Cardiac septum (tissue), 1 donor: ENCODE measurements at regions not wholly inside any gene's neighbourhood (a gene's known extent, or its start where the extent isn't known, plus 50 kb on each side); places are given as distances from the start of the nearest gene placed in this dataset.

Experiments
- DNase-seq: peaks from one replicate; pipeline ENCODE4 v3.0.0-alpha.2; 2020; ENCODE audit warnings: low spot score
- intact Hi-C: fragments of 100-400 bp; cut with DNase I; formaldehyde crosslinking; loops from one replicate; pipeline ENCODE4 v1.14.0; 2022
- donor health status: DM: no; HTN: no; CAD: no.

DNA sequence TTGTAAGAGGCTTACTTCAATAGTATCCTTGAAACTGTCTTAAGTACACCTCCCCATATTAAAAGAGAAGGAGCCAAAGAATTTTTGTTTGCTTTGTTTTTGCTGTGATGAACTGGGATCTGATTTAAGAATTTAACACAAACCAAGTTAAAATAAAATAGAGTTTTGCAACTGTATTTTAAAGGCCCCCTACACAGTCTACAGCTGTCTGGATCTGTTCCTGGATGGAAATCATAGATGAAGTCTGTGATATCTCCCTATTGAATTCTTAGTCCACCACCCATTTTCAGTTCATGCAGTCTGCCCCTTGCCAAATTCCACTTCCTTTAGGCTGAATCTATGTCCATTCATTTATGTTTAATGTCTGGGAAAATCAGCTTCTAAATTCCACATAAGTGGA, 169.8 kb upstream of the MEOX2 start:
- DNase-seq: no peak
- intact Hi-C loops: no loop called here

DNA sequence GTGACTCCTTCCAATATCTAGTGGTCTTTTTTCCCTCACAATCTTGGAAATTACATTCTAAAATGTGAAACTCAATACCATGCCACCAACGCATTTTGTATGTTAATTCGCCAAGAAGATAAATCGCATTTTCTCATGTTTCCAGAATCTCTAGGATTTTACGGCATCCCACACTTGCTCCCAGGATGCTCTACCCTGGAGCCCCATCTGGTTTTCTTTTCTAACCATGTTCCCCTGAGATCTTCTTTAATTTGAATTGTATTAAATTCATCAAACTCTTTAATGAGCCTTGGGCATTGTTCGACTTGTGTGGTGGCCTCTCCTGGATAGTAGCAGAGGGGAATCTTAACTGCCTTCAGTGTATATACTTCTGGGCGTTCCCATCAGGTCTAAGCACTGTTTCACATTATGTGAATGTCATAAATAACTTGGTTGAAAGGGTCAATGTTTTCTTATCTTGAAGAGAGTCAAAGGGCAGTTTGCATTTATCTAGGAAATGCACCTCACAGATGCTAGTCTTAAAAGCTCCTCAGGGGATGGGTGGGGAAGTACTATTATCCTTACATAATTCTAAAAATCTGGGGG, 169.1 kb upstream of the MEOX2 start:
- intact Hi-C loops: no loop called here
- DNase-seq: no peak

DNA sequence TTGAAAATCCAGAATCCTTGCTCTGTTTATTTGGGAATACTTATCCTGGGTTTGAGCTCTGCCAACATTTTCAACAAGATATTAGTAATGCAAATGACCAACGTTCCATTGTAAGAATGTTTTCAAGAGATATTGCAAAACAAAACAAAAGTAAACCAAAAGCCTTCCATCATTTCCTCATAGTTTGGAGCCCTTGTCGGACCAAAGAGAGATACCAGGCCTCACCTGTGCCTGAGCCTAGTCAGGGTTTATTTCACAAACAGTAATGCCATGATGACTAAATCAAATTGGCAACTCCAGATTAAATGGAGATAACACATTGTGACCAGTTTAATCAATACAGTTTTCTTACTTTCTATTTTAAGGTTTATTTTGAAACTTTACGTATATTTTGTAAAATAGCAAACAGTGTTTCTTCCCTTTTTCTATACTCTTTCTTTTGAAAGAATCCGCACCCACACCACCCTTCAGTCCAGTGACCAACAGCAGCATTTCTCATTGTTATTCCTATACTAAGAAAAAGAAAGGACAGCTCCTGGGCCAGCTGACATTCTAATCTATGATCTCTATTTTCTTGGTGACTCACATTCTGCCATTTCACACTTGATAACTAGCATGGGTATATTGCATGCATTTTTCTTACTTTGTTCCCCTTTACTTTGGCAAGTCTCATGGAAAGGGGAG, 168.5 kb upstream of the MEOX2 start:
- no peak for DNase-seq
- intact Hi-C loops: no loop called here

DNA sequence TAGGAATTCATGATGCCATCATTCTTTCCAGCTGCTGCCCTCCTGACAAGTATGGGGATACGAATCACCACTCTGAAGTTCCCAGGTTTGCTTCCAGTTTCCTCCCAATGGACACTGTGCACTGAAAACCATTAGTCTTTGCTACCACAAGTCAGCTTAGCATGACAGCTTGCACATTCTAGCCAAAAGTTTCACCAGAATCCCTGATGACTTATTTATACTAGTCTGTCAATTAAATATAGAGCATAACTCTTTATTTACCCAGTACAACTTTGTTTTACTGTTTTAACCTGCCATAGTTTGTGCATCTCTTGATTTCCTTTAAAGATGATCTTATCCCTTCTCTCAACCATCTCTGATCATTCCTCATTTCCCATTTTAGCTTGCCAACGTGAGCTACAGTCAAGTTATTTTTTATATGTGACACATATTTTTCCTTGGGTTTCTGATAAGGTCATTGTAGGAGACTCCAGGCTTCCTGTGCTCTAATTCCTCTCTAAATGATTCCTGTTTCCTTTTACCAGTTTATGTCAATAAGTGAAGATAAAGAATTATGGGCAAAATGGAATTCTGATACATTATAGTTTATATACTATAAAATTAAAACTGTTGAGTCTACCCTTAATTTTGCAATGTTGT, 167.5 kb upstream of the MEOX2 start:
- no peak for DNase-seq
- intact Hi-C loops: no loop called here

DNA sequence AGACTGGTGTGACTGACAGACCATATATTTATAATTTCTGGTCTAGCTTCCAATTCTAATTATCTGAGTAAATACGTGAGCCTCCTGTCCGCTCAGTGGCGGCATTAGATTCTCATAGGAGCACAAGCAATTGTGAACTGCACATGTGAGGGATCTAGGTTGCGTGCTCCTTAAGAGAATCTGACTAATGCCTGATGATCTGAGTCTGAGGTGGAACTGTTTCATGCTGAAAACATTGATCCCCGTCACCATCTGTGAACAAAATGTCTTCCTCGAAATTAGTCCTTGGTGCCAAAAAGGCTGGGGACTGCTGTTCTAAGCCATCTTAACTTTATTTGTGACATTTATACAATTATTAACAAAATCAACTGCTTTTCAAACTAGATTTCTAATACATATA, 164.7 kb upstream of the MEOX2 start:
- no peak for DNase-seq
- intact Hi-C loops: no loop called here

DNA sequence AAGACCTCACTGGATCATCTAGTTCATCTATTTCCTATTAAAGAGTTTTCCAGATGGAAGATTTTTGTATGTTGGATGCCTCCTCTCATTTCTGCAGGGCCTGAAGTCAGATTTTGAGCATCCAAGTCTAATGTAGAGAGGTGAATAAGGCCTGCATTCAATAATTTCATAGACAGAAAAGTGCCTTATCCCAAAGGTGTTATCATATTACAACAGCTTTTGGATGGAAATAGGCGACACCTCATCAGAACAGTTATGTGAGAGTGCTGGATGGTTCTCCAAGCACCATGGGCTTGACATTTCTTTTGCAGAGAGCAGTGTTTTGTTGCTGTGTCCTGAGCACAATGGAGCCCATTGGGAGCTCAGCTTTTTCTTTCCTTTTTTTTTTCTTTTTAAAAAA, 162.4 kb upstream of the MEOX2 start:
- intact Hi-C loops: no loop called here
- DNase-seq: no peak

DNA sequence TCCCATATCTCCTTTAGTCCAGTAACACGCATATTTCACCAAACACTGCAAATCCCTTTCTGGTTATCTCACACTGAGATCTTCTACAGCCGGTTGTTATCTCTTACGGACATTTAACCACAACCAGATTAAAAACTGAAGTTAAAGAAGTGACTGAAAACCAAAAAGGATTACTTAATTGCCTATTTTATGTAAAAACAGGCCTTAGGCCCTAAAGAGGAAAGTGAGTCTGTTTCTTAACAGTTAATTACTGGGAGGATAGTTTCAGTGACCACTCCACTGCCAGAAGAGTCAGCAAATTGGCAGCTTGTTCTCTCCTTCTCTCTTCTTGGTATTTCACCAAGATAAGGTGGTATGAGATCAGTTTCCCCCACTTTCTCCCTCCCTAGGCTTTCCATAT, 161.9 kb upstream of the MEOX2 start:
- DNase-seq: no peak
- intact Hi-C loops: no loop called here

DNA sequence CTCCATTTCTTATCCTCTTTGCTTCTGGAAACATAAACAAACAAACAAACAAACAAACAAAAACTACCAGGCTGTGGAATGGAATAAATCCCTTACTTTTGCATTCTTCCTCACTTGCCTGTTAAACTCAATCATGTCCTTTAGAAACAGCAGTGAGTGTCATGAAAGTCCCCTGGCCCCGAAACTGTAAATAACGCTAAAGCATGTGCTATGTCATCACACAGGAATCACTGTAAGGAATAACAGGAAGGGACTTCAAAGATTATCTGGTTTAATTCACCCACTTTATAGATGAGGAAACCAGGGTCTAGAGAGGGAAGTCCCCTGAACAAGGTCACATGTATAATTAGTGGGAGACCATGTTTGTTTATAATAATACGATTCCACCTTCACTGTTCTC, 159.4 kb upstream of the MEOX2 start:
- DNase-seq: no peak
- intact Hi-C loops: no loop called here

DNA sequence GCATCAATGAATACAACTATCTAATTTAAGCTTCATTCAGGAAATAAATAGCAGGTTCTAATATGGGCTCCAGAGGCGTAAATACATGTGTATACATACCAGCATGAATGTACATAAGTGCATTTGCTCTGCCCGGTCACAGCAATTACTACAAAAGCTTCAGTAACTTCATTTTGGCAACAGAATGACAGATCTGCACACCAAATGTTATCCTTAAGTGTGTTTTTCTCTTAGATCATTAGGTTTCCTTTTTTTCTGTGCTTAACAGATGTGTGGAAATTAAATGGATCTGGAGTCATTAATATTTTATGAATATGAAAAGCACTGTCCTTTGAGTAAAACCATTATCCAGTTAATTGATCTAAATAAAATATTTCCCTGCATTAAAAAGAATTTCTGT, 159.0 kb upstream of the MEOX2 start:
- intact Hi-C loops: no loop called here
- DNase-seq: no peak

DNA sequence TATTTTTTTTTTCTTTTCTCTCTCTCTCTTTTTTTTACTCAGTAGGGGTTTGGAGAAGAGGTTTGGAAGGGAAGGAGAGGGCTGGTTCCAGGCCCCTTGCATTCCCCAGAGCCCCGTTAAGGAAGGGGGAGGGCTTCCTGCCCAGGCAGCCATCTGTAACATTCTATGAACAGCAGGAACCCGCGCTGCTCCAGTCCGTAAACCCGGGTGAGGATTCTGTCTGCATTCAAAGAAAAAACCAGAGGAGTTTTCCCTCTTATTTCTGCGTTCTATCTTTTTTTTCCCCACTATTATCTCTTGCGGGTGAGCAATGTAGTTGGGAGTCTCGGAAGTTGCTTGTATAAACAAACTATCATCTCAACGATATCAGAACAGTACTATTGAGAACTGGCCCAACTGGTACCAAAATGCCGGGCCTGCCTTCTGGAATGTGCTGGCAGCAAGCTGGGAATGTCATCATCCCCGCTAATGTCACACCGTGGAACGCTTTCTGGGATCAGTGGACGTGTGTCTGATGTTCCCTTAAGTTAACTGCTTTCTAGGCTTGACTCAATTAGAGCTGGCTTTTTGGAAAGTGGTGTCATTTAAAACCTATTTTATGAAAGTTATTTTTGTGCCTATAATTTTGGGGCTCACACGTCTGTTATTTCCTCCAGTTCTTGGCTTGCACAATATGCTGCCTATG, 153.1 kb upstream of the MEOX2 start:
- DNase-seq: peak; percentile 85
- intact Hi-C loops: loop anchor here (1.0 to 5.0 kb wide), 3 partner anchors 24 to 152 kb away; partner anchors contain the start of gene MEOX2

DNA sequence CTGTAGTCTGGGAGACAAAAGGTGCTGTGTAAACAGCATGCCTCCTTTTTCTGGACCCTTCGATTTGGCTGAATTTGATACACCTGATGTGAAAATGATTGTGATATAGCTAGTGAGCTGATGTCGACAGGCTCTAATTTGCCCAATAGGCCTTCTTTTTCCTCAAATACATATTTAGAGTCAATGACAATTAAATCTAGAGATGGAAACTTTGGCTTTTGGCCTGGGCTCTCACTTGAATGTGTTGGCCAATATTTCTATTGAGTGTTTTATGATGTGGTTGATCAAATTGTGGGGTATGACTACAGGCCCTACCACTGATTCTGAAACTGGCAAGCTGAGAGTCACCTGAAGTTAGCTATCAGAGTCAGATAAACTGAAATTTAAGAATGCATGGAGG, 151.8 kb upstream of the MEOX2 start:
- DNase-seq: no peak
- intact Hi-C loops: loop anchor here (5.0 kb wide), 2 partner anchors 36 to 151 kb away; partner anchors contain the start of gene MEOX2

DNA sequence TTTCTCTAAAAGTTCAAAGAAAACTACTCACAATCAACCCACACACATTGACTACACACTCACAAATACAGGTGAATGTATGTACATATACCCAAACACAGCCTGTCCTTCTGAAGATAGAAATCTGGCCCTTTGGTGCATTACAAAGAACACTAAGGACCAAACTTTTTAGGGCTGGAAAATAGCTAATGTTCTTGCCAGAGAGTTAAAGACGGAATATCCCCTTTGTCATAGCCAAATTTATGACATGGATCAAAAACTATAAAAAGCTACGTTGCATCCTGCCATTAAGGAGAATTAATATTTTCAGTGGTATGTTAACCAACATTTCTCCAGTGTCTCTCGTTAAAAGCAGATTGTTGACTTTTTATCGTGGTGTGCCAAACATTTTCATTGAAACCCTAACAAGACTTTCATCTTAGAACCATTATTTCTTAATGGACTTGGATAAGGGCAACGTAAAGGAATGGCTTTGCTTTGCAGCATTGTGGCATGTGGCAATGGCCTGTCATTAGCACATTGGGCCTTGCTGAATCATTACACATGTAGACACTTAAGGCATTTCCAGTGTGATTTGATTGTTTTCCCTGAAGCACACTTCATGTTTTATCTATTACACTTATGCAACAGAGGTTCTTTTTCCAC, 150.9 kb upstream of the MEOX2 start:
- DNase-seq: no peak
- intact Hi-C loops: loop anchor here (5.0 kb wide), 2 partner anchors 35 to 150 kb away; partner anchors contain the start of gene MEOX2

DNA sequence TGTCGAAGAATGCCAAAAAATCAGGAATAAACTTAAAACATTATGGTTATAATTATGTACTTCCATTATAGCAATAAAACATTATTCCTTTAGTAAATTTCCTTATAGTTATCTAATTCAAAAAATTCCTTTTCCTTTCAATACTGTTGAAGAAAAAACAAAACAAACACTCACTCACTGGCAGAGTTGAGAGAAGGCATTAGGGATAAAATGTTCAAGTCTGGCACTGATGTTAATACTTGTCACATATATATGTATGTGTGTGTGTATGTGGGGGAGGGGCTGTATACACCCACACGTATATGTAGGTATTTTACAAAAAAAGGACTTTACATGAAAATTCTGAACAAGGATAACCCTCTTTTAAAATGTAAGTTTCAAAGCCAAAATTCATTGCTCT, 150.2 kb upstream of the MEOX2 start:
- intact Hi-C loops: loop anchor here (5.0 kb wide), 2 partner anchors 34 to 149 kb away; partner anchors contain the start of gene MEOX2
- DNase-seq: no peak

DNA sequence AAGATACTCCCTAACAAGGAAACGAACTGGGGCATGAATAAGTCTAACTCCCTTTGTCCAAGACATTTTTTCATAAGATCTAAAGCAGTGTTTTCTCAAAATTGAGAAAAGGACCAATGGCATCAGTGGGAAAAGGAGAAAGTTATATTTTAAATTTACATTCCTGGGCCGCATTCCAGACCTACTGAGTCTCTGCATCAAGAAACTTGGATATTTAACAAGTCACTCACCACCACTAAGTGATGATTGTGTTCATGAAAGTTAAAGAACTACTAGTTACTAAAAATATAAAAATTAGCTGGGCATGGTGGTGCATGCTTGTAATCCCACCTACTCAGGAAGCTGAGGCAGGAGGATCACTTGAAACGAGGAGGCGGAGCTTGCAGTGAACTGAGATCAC, 149.6 kb upstream of the MEOX2 start:
- intact Hi-C loops: loop anchor here (5.0 kb wide), 2 partner anchors 34 to 149 kb away; partner anchors contain the start of gene MEOX2
- no peak for DNase-seq

DNA sequence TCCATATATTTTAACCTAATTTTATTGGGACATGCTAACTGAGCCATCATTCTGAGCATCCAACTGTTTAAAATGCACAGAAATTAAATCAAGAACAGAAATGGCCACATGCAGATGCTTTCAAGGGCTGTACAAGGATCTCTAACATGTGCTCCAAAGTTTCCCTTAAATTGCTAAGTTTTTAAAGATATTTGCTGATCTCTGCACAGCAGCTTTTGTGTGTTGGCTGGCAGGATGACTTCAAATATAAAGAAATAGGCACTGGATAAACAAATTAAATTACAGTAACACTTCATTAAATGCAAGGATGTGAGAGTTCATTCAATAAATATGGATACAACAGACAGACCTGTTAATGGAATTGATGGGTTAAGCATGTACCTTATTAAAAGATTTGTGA, 148.0 kb upstream of the MEOX2 start:
- intact Hi-C loops: loop anchor here (5.0 kb wide), 1 partner anchor 228 kb away; no protein-coding TSS in a partner anchor
- DNase-seq: no peak

DNA sequence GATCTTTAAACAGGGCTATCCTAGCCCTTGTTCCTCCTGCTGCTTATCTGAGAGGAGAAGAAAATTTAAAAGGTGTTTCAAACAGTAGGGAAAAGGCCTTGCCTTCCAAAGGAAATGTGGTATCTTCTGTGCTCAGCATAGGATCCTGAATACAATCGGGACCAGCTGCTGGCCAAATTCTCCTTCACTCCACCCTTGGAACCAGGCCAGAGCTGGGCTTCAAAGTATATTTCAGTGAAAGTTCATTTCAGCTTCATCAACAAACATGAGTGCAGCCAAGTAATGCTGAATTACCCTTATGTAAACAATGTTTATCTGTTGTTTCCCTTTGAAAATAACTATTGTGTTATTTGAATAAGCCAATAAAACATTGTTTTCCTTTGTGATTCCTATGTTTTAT, 146.5 kb upstream of the MEOX2 start:
- intact Hi-C loops: loop anchor here (5.0 kb wide), 1 partner anchor 229 kb away; no protein-coding TSS in a partner anchor

DNA sequence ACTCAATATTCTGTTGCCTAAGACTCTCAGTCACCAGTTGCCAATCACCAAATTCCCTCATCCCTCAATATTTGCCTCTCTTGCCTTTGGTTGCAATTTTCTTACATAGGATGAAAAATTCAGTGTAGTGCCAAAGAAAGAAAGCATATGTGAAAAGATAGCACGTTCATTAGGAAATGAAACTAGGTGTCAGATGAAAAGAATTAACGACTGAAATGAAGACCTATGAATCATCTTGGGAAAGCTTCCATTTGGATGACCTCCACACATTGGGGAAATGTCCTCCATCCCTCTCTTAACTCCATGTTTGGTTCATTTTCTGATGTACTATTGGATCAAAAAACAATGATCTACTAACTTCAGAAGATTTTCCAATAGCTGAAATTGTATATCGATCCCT, 145.1 kb upstream of the MEOX2 start:
- intact Hi-C loops: loop anchor here (5.0 kb wide), 1 partner anchor 231 kb away; no protein-coding TSS in a partner anchor
- DNase-seq: no peak

More for the DNA sequence above, 146.5 kb upstream of the MEOX2 start:
- peak; percentile 80 for DNase-seq

DNA sequence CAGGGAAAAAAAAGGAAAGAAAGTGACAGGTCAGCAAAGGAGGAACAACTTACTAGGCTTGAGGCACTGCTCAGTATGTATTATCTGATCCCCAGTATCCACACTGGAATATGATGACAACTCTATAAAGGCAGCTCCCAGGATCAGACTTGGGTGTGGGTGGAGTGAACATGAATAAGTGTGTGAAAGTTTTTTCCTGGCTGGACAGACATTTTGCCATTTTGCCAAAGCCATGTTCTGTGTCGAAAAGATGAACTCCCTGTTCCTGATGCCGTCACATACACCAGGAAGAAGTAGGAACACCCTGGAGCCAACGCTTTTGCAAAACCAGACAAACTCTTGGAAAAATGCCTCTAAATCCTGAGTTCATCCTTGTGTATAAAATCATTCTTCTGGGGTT, 143.2 kb upstream of the MEOX2 start:
- DNase-seq: no peak
- intact Hi-C loops: loop anchor here (5.0 kb wide), 1 partner anchor 233 kb away; no protein-coding TSS in a partner anchor

DNA sequence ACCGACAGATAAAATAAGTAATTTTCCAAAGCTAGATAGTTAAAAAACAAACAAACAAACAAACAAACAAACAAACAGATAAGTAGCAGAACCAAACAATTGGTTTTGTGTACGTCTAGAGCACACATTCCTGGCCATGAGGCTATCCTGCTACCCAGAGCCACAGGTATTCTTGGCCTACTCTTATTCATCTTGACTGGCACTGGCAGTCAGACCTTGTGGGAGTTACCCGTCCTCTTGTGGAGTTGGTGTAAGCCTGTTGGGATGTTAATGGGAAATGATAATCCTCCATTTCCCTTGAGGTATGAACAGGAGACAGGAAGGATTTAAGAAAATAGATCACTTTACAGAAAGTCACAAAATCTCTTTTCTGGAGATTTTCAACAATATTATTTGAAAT, 142.4 kb upstream of the MEOX2 start:
- DNase-seq: no peak
- intact Hi-C loops: no loop called here
